NT2/D1 (cell line): ENCODE measurements at regions not wholly inside any gene's neighbourhood (a gene's known extent, or its start where the extent isn't known, plus 50 kb on each side); places are given as distances from the start of the nearest gene placed in this dataset.

Source experiments
- SUZ12 ChIP-seq: IDR thresholded peaks from 2 replicates; pipeline ENCODE4 v1.6.1; 2011; ENCODE audit not compliant: insufficient read length, insufficient read depth; ENCODE audit errors: extremely low read depth
- YY1 ChIP-seq: IDR thresholded peaks from 2 replicates; pipeline ENCODE4 v1.6.1; 2011; ENCODE audit not compliant: insufficient read length, insufficient read depth
- ZNF274 ChIP-seq: IDR thresholded peaks from 2 replicates; pipeline ENCODE4 v1.6.1; 2011; ENCODE audit warnings: mild to moderate bottlenecking, low read depth, low read length

DNA sequence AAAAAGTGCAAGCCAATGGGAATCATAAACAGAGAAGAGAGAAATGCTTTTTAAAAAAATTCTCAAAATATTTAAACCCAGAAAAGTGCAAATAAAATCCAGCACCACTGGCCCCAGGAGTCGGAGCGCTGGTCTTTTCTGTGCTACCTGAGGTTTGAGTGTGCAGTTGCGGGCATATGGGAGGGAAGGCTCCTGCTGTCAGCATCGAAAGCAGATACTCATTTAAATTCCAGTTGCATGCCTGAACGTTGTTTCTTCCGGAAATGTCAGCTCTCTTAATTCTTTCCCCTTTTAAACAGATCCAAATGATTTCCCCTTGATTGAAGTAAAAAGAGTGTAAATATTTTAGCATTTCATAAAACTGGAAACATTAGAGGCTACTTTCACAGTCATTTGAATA, 240.5 kb upstream of the GPR26 start:
- TF ChIP-seq YY1, result no peak
- TF ChIP-seq ZNF274, result no peak
- TF ChIP-seq SUZ12, result no peak
